GM06990 (cell line): ENCODE measurements at regions not wholly inside any gene's neighbourhood (a gene's known extent, or its start where the extent isn't known, plus 50 kb on each side); places are given as distances from the start of the nearest gene placed in this dataset.

Experiments used
- DNase-seq: peaks from one replicate; pipeline ENCODE4 v3.0.0-alpha.2; 2011; ENCODE audit not compliant: insufficient read length; ENCODE audit errors: extremely low read depth
- H3K27me3 ChIP-seq: replicated peaks from 2 replicates; pipeline ENCODE4 v1.6.0; 2011; ENCODE audit warnings: low read length; ENCODE audit not compliant: control insufficient read depth, insufficient read depth
- H3K36me3 ChIP-seq: 2 replicates; pipeline ENCODE4 v1.5.1; 2011; ENCODE audit warnings: low read length; ENCODE audit not compliant: control insufficient read depth, insufficient read depth
- H3K4me3 ChIP-seq: replicated peaks from 2 replicates; pipeline ENCODE4 v1.5.1; 2011; ENCODE audit warnings: low read depth, mild to moderate bottlenecking, control low read depth, low read length
- CTCF ChIP-seq: IDR thresholded peaks from 2 replicates; pipeline ENCODE4 v1.5.1; 2011; ENCODE audit warnings: low read length, control low read depth, mild to moderate bottlenecking, inconsistent platforms; ENCODE audit not compliant: insufficient read depth, poor library complexity, severe bottlenecking

- Histone ChIP-seq H3K36me3 (no peaks in the 10 kb centered on the region), H3K27me3 (no peaks in the 10 kb centered on the region; the same call in 1 of the 2 replicates), H3K4me3 (no peak overlapping the region)
- no peak for DNase-seq
- TF ChIP-seq CTCF: no peak
Measured at GRCh38 chr20:39600156-39600555, 638.0 kb downstream of the DHX35 start.

GRCh38 chr20:39596554-39596953, 634.4 kb downstream of the DHX35 start:
- no peak for TF ChIP-seq CTCF
- no peak for DNase-seq
- Histone ChIP-seq H3K36me3 (no peaks in the 10 kb centered on the region), H3K27me3 (no peaks in the 10 kb centered on the region; the same call in 1 of the 2 replicates), H3K4me3 (no peak overlapping the region)

GRCh38 chr20:39592371-39592770, 630.2 kb downstream of the DHX35 start:
- no peak for TF ChIP-seq CTCF
- Histone ChIP-seq H3K27me3 (no peaks in the 10 kb centered on the region), H3K36me3 (no peaks in the 10 kb centered on the region), H3K4me3 (no peak overlapping the region)
- no peak for DNase-seq

GRCh38 chr20:39588148-39588757, 626.1 kb downstream of the DHX35 start:
- H3K36me3 ChIP-seq: no peaks in the 10 kb centered on the region
- TF ChIP-seq CTCF: no peak
- H3K4me3 ChIP-seq: no peak overlapping the region
- no peak for DNase-seq
- H3K27me3 ChIP-seq: no peaks in the 10 kb centered on the region

- Histone ChIP-seq H3K36me3 (no peaks in the 10 kb centered on the region), H3K27me3 (no peaks in the 10 kb centered on the region; the same call in 1 of the 2 replicates), H3K4me3 (no peak overlapping the region)
- DNase-seq: no peak
- no peak for TF ChIP-seq CTCF
Measured at GRCh38 chr20:39581034-39581433, 618.9 kb downstream of the DHX35 start.

- no peak for DNase-seq
- no peaks in the 10 kb centered on the region for H3K36me3 ChIP-seq
- H3K27me3 ChIP-seq: no peaks in the 10 kb centered on the region; the same call in 1 of the 2 replicates
- TF ChIP-seq CTCF: no peak
- no peak overlapping the region for H3K4me3 ChIP-seq
Measured at GRCh38 chr20:39576771-39577170, 614.6 kb downstream of the DHX35 start.
